HG03354 (cell line): ENCODE measurements at regions not wholly inside any gene's neighbourhood (a gene's known extent, or its start where the extent isn't known, plus 50 kb on each side); places are given as distances from the start of the nearest gene placed in this dataset.
A peak's percentile ranks its signal among the peaks of the same experiment; 100 is the strongest.

ENCODE experiments used
- ATAC-seq: cut with Tn5 transposase; IDR thresholded peaks from one replicate; pipeline ENCODE4 v1.9.1; 2021; ENCODE audit warnings: mild to moderate bottlenecking; ENCODE audit not compliant: unreplicated experiment, poor library complexity, severe bottlenecking

- ATAC-seq, result no peak
These were observed 460.5 kb upstream of the TRIB2 start for GRCh38 chr2:12256206-12256605.

- ATAC-seq, result no peak
These were observed 459.3 kb upstream of the TRIB2 start for GRCh38 chr2:12257476-12257875.

- no peak for ATAC-seq
These were observed 457.2 kb upstream of the TRIB2 start for GRCh38 chr2:12259493-12259892.

GRCh38 chr2:12261986-12262680 lies 454.6 kb upstream of the TRIB2 start:
- peak; percentile 38 for ATAC-seq

GRCh38 chr2:12262681-12263436 lies 453.9 kb upstream of the TRIB2 start:
- ATAC-seq, result peak; percentile 85

GRCh38 chr2:12263730-12264129 lies 453.0 kb upstream of the TRIB2 start:
- no peak for ATAC-seq

- no peak for ATAC-seq
These were observed 452.6 kb upstream of the TRIB2 start for GRCh38 chr2:12264146-12264545.

GRCh38 chr2:12265646-12266045 lies 451.1 kb upstream of the TRIB2 start:
- ATAC-seq, result no peak

GRCh38 chr2:12267042-12267441 lies 449.7 kb upstream of the TRIB2 start:
- no peak for ATAC-seq

- no peak for ATAC-seq
These were observed 447.4 kb upstream of the TRIB2 start for GRCh38 chr2:12269041-12269972.

GRCh38 chr2:12270876-12271588 lies 445.7 kb upstream of the TRIB2 start:
- ATAC-seq, result peak; percentile 67

GRCh38 chr2:12271589-12271984 lies 445.1 kb upstream of the TRIB2 start:
- ATAC-seq, result peak; percentile 61

- no peak for ATAC-seq
These were observed 443.6 kb upstream of the TRIB2 start for GRCh38 chr2:12273111-12273510.

GRCh38 chr2:12274591-12274990 lies 442.1 kb upstream of the TRIB2 start:
- no peak for ATAC-seq

- no peak for ATAC-seq
These were observed 439.3 kb upstream of the TRIB2 start for GRCh38 chr2:12277241-12278034.

- ATAC-seq, result no peak
These were observed 438.5 kb upstream of the TRIB2 start for GRCh38 chr2:12278217-12278750.

- peak; percentile 80 for ATAC-seq
These were observed 433.7 kb upstream of the TRIB2 start for GRCh38 chr2:12282780-12283695.

GRCh38 chr2:12284037-12284436 lies 432.7 kb upstream of the TRIB2 start:
- ATAC-seq, result no peak
